Karpas-422 (cell line): ENCODE measurements at regions not wholly inside any gene's neighbourhood (a gene's known extent, or its start where the extent isn't known, plus 50 kb on each side); places are given as distances from the start of the nearest gene placed in this dataset.

Experiments
- DNase-seq: peaks from one replicate; pipeline ENCODE4 v3.0.0-alpha.2; 2015
- H2AFZ ChIP-seq: fragments of 200-600 bp; sonication (generic); 2 replicates; pipeline ENCODE4 v1.6.1; 2014; ENCODE audit warnings: antibody characterized with exemption, low read length, mixed read lengths
- H3K27ac ChIP-seq: fragments of 200-600 bp; sonication (generic); 2 replicates; pipeline ENCODE4 v1.5.1; 2014; ENCODE audit warnings: mild to moderate bottlenecking, low read length, moderate library complexity
- H3K27me3 ChIP-seq: fragments of 200-600 bp; sonication (generic); 2 replicates; pipeline ENCODE4 v1.6.1; 2014; ENCODE audit warnings: low read length, mixed read lengths
- H3K36me3 ChIP-seq: fragments of 200-600 bp; sonication (generic); 2 replicates; pipeline ENCODE4 v1.6.1; 2014; ENCODE audit warnings: low read length, mixed read lengths; ENCODE audit not compliant: insufficient read depth
- H3K4me1 ChIP-seq: fragments of 200-600 bp; sonication (generic); 2 replicates; pipeline ENCODE4 v1.6.1; 2014; ENCODE audit warnings: mild to moderate bottlenecking, low read length, mixed read lengths
- H3K4me2 ChIP-seq: fragments of 200-600 bp; sonication (generic); 2 replicates; pipeline ENCODE4 v1.6.1; 2014; ENCODE audit warnings: low read length, low read depth, mild to moderate bottlenecking; ENCODE audit not compliant: poor library complexity, severe bottlenecking
- H3K4me3 ChIP-seq: fragments of 200-600 bp; sonication (generic); 2 replicates; pipeline ENCODE4 v1.5.1; 2014; ENCODE audit warnings: mild to moderate bottlenecking, antibody characterized with exemption, low read length, mixed read lengths
- H3K79me2 ChIP-seq: fragments of 200-600 bp; sonication (generic); 2 replicates; pipeline ENCODE4 v1.6.1; 2014; ENCODE audit warnings: mild to moderate bottlenecking, low read length, mixed read lengths
- H3K9ac ChIP-seq: fragments of 200-600 bp; sonication (generic); 2 replicates; pipeline ENCODE4 v1.6.0; 2014; ENCODE audit warnings: low read length
- H3K9me2 ChIP-seq: fragments of 200-600 bp; sonication (generic), shearing (Covaris generic); replicated peaks from 2 replicates; pipeline ENCODE4 v1.6.0; 2014; ENCODE audit warnings: mild to moderate bottlenecking, low read length, moderate library complexity; ENCODE audit not compliant: insufficient read depth
- H3K9me3 ChIP-seq: fragments of 300-700, 200-600 bp; sonication (generic); 2 replicates; pipeline ENCODE4 v1.6.1; 2014; ENCODE audit warnings: low read length, mixed read lengths
- H4K20me1 ChIP-seq: fragments of 200-600 bp; sonication (generic); 2 replicates; pipeline ENCODE4 v1.6.1; 2014; ENCODE audit warnings: mild to moderate bottlenecking, antibody characterized with exemption, low read length, low read depth; ENCODE audit not compliant: insufficient read depth

GRCh38 chr9:110025551-110026170 is 182.3 kb downstream of the C9orf152 start:
- no peak overlapping the region for H3K9ac ChIP-seq
- no peaks in the 10 kb centered on the region for H3K9me2 ChIP-seq
- no peaks in the 10 kb centered on the region for H4K20me1 ChIP-seq
- H3K27me3 ChIP-seq: no peaks in the 10 kb centered on the region
- no peak for DNase-seq
- H3K9me3 ChIP-seq: no peaks in the 10 kb centered on the region
- no peaks in the 10 kb centered on the region for H3K4me1 ChIP-seq
- H3K36me3 ChIP-seq: no peaks in the 10 kb centered on the region
- H2AFZ ChIP-seq: no peak overlapping the region
- H3K27ac ChIP-seq: no peak overlapping the region
- no peak overlapping the region for H3K4me2 ChIP-seq
- no peaks in the 10 kb centered on the region for H3K79me2 ChIP-seq
- no peak overlapping the region for H3K4me3 ChIP-seq

- no peaks in the 10 kb centered on the region for H3K4me1 ChIP-seq
Measured at GRCh38 chr9:110027671-110028081, 180.3 kb downstream of the C9orf152 start.

GRCh38 chr9:110028271-110028670 is 179.7 kb downstream of the C9orf152 start:
- DNase-seq: no peak
- Histone ChIP-seq H3K4me1 (no peaks in the 10 kb centered on the region), H3K36me3 (no peaks in the 10 kb centered on the region), H3K27ac (no peak overlapping the region), H3K4me2 (no peak overlapping the region), H3K9ac (no peak overlapping the region), H3K9me3 (no peaks in the 10 kb centered on the region), H3K79me2 (no peaks in the 10 kb centered on the region), H3K4me3 (no peak overlapping the region), H2AFZ (no peak overlapping the region), H3K27me3 (no peaks in the 10 kb centered on the region), H4K20me1 (no peaks in the 10 kb centered on the region), H3K9me2 (no peaks in the 10 kb centered on the region)

More at GRCh38 chr9:110027671-110028081, 180.3 kb downstream of the C9orf152 start:
- no peaks in the 10 kb centered on the region for H3K79me2 ChIP-seq
- no peaks in the 10 kb centered on the region for H3K9me3 ChIP-seq
- DNase-seq: no peak
- H2AFZ ChIP-seq: no peak overlapping the region
- H3K27ac ChIP-seq: no peak overlapping the region
- no peaks in the 10 kb centered on the region for H3K27me3 ChIP-seq
- no peak overlapping the region for H3K4me3 ChIP-seq
- no peaks in the 10 kb centered on the region for H3K36me3 ChIP-seq
- no peaks in the 10 kb centered on the region for H4K20me1 ChIP-seq
- H3K9me2 ChIP-seq: no peaks in the 10 kb centered on the region
- H3K4me2 ChIP-seq: no peak overlapping the region
- no peak overlapping the region for H3K9ac ChIP-seq

- H3K9ac ChIP-seq: no peak overlapping the region
- H3K9me3 ChIP-seq: no peaks in the 10 kb centered on the region
- H4K20me1 ChIP-seq: no peaks in the 10 kb centered on the region
- H3K4me2 ChIP-seq: no peak overlapping the region
- no peaks in the 10 kb centered on the region for H3K9me2 ChIP-seq
- DNase-seq: no peak
- H3K36me3 ChIP-seq: no peaks in the 10 kb centered on the region
- H2AFZ ChIP-seq: no peak overlapping the region
- no peaks in the 10 kb centered on the region for H3K27me3 ChIP-seq
- no peaks in the 10 kb centered on the region for H3K79me2 ChIP-seq
- H3K27ac ChIP-seq: no peak overlapping the region
- no peak overlapping the region for H3K4me3 ChIP-seq
- H3K4me1 ChIP-seq: no peaks in the 10 kb centered on the region
Measured at GRCh38 chr9:110028676-110029075, 179.3 kb downstream of the C9orf152 start.

- Histone ChIP-seq H3K36me3 (no peaks in the 10 kb centered on the region), H3K4me1 (no peaks in the 10 kb centered on the region), H3K9me2 (no peaks in the 10 kb centered on the region), H3K4me2 (no peak overlapping the region), H4K20me1 (no peaks in the 10 kb centered on the region), H3K27me3 (no peaks in the 10 kb centered on the region), H3K9me3 (no peaks in the 10 kb centered on the region), H3K4me3 (no peak overlapping the region), H2AFZ (no peak overlapping the region), H3K9ac (no peak overlapping the region), H3K27ac (no peak overlapping the region), H3K79me2 (no peaks in the 10 kb centered on the region)
- no peak for DNase-seq
Measured at GRCh38 chr9:110029429-110029955, 178.5 kb downstream of the C9orf152 start.

GRCh38 chr9:110029956-110030480 is 177.9 kb downstream of the C9orf152 start:
- Histone ChIP-seq H3K4me3 (no peak overlapping the region), H3K4me2 (no peak overlapping the region), H3K9me2 (no peaks in the 10 kb centered on the region), H3K36me3 (no peaks in the 10 kb centered on the region), H3K27ac (no peak overlapping the region), H2AFZ (no peak overlapping the region), H3K9ac (no peak overlapping the region), H3K27me3 (no peaks in the 10 kb centered on the region), H3K4me1 (no peaks in the 10 kb centered on the region), H4K20me1 (no peaks in the 10 kb centered on the region), H3K9me3 (no peaks in the 10 kb centered on the region), H3K79me2 (no peaks in the 10 kb centered on the region)
- DNase-seq: no peak

- Histone ChIP-seq H3K79me2 (no peaks in the 10 kb centered on the region), H4K20me1 (no peaks in the 10 kb centered on the region), H2AFZ (no peak overlapping the region), H3K27me3 (no peaks in the 10 kb centered on the region), H3K4me2 (no peak overlapping the region), H3K4me3 (no peak overlapping the region), H3K9ac (no peak overlapping the region), H3K36me3 (no peaks in the 10 kb centered on the region), H3K4me1 (no peaks in the 10 kb centered on the region), H3K9me2 (no peaks in the 10 kb centered on the region), H3K27ac (no peak overlapping the region), H3K9me3 (no peaks in the 10 kb centered on the region)
- DNase-seq: no peak
Measured at GRCh38 chr9:110030632-110031031, 177.3 kb downstream of the C9orf152 start.

- Histone ChIP-seq H3K36me3 (no peaks in the 10 kb centered on the region), H3K4me3 (no peak overlapping the region), H3K4me1 (no peaks in the 10 kb centered on the region), H3K4me2 (no peak overlapping the region), H4K20me1 (no peaks in the 10 kb centered on the region), H3K9ac (no peak overlapping the region), H3K27me3 (no peaks in the 10 kb centered on the region), H3K79me2 (no peaks in the 10 kb centered on the region), H3K9me2 (no peaks in the 10 kb centered on the region), H3K27ac (no peak overlapping the region), H2AFZ (no peak overlapping the region), H3K9me3 (no peaks in the 10 kb centered on the region)
- DNase-seq: no peak
Measured at GRCh38 chr9:110031511-110032173, 176.3 kb downstream of the C9orf152 start.
